Ovary (tissue), 3 donors: ENCODE measurements at regions not wholly inside any gene's neighbourhood (a gene's known extent, or its start where the extent isn't known, plus 50 kb on each side); places are given as distances from the start of the nearest gene placed in this dataset.

Experiments used
- EP300 ChIP-seq: sonication (generic); formaldehyde crosslinking; IDR thresholded peaks from one replicate; pipeline ENCODE4 v1.6.1; 2017; ENCODE audit warnings: antibody characterized with exemption
- POLR2A ChIP-seq: fragments of 450-650 bp; IDR thresholded peaks from one replicate; pipeline ENCODE4 v1.6.1; 2017; ENCODE audit warnings: antibody characterized with exemption, mild to moderate bottlenecking, moderate library complexity
- TF ChIP-seq, protein P1 (sequence below), 3 donors: fragments of 450-650 bp in 2 of 3; fragments of 200-600 bp in 1 of 3; IDR thresholded peaks; one replicate each; pipeline versions ENCODE4 v1.5.1 to v1.8.0; 2016 to 2022; ENCODE audit warnings: antibody characterized with exemption in 3 of 3, mild to moderate bottlenecking in 1 of 3
- donor health status: DM: no; HTN: no; CAD: no.

DNA sequence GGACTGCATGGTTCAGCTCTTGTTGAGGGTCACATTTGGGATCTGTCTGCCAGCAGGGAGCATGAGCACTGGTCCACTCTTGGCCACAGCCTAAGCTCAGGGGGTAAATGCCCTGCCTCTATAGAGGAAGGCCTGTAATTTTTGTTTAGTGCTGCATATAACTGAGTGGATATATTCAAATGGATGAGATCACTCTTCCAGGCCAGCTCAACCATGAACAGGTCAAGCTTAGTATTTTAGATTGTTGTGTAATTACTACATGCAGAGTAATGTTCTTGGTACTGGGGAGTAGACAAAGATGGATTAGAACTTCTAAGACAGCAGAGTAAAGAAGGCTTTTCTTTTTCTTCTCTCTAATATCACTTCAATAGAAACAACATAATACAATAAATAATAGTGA, 376.9 kb downstream of the GPATCH2 start:
- TF ChIP-seq, protein P1, sequence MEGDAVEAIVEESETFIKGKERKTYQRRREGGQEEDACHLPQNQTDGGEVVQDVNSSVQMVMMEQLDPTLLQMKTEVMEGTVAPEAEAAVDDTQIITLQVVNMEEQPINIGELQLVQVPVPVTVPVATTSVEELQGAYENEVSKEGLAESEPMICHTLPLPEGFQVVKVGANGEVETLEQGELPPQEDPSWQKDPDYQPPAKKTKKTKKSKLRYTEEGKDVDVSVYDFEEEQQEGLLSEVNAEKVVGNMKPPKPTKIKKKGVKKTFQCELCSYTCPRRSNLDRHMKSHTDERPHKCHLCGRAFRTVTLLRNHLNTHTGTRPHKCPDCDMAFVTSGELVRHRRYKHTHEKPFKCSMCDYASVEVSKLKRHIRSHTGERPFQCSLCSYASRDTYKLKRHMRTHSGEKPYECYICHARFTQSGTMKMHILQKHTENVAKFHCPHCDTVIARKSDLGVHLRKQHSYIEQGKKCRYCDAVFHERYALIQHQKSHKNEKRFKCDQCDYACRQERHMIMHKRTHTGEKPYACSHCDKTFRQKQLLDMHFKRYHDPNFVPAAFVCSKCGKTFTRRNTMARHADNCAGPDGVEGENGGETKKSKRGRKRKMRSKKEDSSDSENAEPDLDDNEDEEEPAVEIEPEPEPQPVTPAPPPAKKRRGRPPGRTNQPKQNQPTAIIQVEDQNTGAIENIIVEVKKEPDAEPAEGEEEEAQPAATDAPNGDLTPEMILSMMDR (IDR thresholded peaks at IDR 0.05), result no peak
- TF ChIP-seq POLR2A (no peak), EP300 (no peak)
